RPMI7951 (cell line): ENCODE measurements at regions not wholly inside any gene's neighbourhood (a gene's known extent, or its start where the extent isn't known, plus 50 kb on each side); places are given as distances from the start of the nearest gene placed in this dataset.
"Not testable (repeated sequence)": the region's sequence is repeated elsewhere in the genome, so short reads cannot be mapped to it uniquely, and the experiment has no call there.

Experiments
- DNase-seq: peaks from one replicate; pipeline ENCODE4 v3.0.0-alpha.2; 2012; ENCODE audit warnings: low read depth

- DNase-seq, result no peak
Measured at GRCh38 chrX:84611843-84612636, 109.8 kb upstream of the HDX start.

DNA sequence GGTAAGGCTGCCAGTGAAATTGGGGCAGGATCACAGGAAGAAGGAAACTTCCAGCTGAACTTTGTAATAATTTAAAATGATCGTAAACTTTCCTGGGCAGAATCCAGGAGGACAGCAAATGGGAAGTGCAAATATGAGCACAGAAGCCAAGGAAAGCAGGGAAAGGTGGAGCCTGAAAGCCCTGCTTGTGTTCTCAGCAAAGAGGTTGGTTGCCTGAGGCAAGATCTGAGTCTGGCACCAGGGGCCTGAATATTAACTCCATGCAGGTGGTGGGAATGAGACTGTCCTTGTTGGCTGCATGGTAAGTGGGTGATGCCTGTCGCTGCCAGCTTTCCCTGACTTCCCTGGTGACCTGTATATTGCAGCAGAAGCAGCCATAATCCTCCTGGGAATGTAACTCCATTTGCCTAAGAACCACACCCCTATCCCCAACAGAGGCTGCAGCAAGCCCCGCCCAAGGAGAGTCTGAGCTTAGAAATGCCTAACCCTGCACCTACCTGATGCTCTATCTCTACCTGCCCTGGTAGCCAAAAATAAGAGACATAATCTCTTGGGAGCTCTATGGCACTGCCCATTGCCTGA is 132.0 kb upstream of the HDX start:
- no peak for DNase-seq

DNA sequence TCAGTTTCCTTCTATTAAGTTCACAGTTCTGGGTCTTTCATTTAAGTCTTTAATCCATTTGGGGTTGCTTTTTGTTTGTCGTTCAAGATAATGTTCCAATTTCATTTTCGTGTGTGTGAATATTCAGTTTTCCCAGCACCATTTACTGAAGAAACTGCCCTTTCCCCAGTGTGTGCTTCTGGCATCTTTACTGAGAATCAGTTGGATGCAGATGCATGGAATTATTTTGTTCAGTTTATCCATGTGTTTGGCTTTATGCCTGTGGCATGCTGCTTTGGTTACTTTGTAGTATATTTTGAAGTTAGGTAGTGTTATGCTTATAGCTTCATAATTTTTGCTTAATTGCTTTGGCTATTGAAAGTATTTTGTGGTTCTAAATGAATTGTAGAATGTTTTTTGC is 163.8 kb upstream of the HDX start:
- no peak for DNase-seq

GRCh38 chrX:84690228-84690627 is 188.0 kb upstream of the HDX start:
- no peak for DNase-seq

- no peak for DNase-seq
Measured at GRCh38 chrX:84709987-84710386, 207.7 kb upstream of the HDX start.

GRCh38 chrX:84710611-84711010 is 208.4 kb upstream of the HDX start:
- no peak for DNase-seq

DNA sequence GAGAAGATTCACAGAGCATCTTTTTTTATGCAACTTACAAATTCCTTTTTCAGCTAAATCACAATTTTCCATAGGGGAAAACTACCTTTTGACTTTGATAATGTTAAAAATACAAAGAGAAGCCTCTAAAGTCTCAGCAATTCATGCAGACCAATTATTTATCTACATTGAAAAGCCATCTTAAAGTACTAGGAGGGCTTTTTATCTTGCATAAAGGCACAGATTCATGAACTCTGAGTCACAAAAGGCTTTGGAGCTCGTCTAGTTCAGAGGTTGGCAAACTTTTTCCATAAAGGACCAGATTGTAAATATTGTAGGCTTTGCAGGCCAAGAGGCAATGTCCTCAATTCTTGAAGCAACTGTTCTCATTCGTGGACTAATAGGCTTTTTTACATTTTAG is 210.4 kb upstream of the HDX start:
- DNase-seq, result no peak

- DNase-seq, result no peak
Measured at GRCh38 chrX:84715315-84715714, 213.1 kb upstream of the HDX start.

DNA sequence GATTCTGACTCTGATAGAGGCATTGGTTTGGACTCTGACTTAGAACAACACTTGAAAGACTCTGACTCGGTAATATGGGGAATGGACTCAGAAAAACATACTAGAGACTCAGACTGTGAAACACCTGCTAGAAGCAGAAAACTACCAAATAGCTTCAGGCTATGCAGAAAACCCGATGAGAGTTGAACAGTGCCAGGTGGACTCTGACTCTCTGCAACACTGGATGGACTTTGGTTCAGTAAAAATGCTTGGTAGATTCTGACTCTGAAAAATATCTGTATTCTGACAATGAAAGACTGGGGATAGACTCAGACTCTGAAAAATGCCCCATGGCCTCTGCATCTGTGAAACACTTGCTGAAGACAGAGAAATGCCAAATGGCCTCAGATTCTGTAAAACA is 215.1 kb upstream of the HDX start:
- DNase-seq, result no peak

DNA sequence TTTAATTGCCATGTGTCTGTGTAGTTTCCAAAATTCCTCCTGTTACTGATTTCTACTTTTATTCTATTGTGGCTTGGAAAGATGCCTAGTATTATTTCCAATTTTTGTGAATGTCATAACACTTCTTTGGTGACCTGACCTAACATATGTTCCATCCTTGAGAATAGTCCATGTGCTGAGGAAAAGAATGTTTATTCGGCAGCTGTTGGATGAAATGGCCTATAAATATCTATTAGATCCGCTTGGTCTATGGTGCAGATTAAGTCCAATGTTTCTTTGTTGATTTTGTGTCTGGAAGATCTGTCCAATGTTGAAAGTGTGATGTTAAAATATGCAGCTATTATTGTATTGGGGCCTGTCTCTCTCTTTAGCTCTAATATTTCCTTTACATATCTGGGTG is 219.2 kb upstream of the HDX start:
- DNase-seq, result no peak

DNA sequence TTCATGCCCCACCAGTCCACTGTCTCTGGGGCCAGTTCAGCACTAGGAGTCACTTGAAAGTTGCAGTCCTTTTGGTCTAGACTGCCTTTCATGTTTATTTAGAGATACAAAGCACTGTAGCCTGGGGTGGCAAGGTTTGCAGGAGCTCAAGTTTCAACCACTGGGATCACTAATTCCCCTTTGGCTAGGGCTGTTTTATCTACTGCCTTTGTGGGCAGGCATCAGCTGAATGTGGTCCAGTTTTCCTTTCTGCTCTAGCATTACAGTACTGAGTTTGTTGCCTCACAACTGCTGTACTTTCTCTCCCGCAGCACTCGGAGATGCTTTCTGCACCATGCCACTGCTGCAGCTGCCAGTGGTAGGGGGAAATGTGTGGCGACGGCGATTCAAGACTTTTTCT is 222.3 kb upstream of the HDX start:
- DNase-seq, result no peak

GRCh38 chrX:84729408-84729807 is 227.2 kb upstream of the HDX start:
- no peak for DNase-seq

- DNase-seq, result peak; percentile 8
Measured at GRCh38 chrX:84729809-84730208, 227.6 kb upstream of the HDX start.

- DNase-seq, result no peak
Measured at GRCh38 chrX:84735025-84735424, 232.8 kb upstream of the HDX start.

GRCh38 chrX:84737471-84737871 is 235.2 kb upstream of the HDX start:
- no peak for DNase-seq

- no peak for DNase-seq
Measured at GRCh38 chrX:84747516-84747915, 245.3 kb upstream of the HDX start.

DNA sequence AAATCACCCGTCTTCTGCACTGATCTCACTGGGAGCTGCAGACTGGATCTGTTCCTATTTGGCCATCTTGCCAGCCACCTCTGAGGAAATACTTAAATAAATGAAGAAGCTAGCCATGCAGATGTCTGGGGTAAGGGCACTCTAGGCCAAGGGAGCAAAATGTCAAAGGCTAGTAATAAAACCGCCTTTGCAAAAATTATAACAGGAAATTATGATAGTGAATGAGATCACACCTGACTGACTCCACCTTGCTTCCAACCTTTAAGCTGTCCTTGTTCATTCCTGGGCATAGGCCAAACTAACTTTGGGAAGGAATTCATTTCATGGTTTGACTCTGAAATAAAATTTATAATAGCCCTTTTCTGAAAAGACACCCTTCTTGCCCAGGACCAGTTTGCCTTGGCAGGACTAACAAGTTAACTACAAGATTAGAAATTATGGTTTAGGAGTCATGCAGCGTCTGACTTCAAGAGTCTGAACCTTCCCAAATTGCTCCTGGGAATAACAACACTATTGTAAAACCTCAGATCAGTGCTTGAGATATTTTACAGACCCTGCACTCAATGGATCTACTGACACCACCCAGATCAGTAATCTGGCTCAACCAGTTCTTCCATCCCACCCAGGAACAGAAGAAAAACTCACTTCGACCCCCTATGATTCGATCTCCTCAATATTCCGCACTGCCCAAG is 246.9 kb upstream of the HDX start:
- no peak for DNase-seq

GRCh38 chrX:84760560-84760959 is 243.1 kb upstream of the APOOL start:
- DNase-seq, result no peak

DNA sequence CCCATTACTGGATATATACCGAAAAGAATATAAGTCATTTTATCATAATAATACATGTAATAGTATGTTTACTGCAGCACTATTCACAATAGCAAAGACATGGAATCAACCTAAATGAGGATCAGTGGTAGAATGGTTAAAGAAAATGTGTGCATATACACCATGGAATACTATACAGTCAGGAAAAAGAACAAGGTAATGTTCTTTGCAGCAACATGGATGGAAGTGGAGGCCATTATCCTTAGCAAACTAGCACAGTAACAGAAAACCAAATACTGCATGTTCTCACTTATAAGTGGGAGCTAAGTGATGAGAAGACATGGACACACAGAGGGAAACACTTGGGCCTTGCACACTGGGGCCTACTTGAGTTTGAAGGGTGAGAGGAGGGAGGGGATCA is 207.4 kb upstream of the APOOL start:
- DNase-seq, result no peak

GRCh38 chrX:84830836-84831235 is 172.8 kb upstream of the APOOL start:
- DNase-seq, result no peak

GRCh38 chrX:84846541-84846940 is 157.1 kb upstream of the APOOL start:
- not testable (repeated sequence) for DNase-seq

DNA sequence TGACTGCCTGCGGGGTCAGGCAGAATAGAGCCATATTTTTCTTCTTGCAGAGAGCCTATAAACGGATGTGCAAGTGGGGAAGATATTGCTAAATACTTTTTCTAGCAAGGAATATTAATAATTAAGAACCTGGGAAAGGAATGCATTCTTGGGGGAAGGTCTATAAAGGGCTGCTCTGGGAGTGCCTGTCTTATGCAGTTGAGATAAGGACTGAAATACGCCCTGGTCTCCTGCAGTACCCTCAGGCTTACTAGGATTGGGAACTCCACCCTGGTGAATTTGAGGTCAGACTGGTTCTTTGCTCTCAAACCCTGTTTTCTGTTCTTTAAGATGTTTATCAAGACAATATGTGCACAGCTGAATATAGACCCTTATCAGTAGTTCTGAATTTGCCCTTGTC is 152.5 kb upstream of the APOOL start:
- not testable (repeated sequence) for DNase-seq

DNA sequence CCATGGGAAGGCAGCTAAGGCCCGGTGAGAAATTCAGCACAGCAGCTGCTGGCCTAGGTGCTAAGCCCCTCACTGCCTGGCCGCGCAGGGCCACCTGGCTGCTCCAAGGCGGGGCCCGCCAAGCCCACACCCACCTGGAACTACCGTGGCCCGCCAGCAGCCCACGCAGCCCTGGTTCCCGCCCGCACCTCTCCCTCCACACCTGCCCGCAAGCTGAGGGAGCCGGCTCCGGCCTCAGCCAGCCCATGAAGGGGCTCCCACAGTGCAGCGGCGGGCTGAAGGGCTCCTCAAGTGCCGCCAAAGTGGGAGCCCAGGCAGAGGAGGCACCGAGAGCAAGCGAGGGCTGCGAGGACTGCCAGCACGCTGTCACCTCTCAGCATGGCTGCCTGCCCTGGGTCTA is 146.9 kb upstream of the APOOL start:
- not testable (repeated sequence) for DNase-seq
